GM12873 (cell line): ENCODE measurements at regions not wholly inside any gene's neighbourhood (a gene's known extent, or its start where the extent isn't known, plus 50 kb on each side); places are given as distances from the start of the nearest gene placed in this dataset.

Experiments used
- TF ChIP-seq, protein P1 (sequence below): IDR thresholded peaks from 2 replicates; pipeline ENCODE4 v1.5.1; 2012; ENCODE audit warnings: low read depth, mild to moderate bottlenecking, moderate library complexity, low read length, control low read depth; ENCODE audit not compliant: insufficient read depth; ENCODE audit errors: missing control alignments

DNA sequence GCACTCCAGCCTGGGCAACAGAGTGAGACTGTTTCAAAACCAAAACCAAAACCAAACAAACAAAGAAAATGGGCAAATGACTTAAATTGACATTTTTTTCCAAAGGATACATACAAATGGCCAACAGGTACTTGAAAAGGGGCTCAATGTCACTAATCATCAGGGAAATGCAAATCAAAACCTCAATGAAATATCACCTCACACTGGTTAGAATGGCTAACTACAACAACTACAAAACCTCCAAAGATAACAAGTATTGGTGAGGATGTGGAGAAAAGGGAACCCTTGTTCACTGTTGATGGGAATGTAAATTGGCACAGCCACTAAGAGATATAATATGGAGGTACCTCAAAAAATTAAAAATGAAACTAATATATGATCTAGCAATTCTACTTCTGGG is 213.2 kb upstream of the HS6ST1 start:
- TF ChIP-seq, protein P1, sequence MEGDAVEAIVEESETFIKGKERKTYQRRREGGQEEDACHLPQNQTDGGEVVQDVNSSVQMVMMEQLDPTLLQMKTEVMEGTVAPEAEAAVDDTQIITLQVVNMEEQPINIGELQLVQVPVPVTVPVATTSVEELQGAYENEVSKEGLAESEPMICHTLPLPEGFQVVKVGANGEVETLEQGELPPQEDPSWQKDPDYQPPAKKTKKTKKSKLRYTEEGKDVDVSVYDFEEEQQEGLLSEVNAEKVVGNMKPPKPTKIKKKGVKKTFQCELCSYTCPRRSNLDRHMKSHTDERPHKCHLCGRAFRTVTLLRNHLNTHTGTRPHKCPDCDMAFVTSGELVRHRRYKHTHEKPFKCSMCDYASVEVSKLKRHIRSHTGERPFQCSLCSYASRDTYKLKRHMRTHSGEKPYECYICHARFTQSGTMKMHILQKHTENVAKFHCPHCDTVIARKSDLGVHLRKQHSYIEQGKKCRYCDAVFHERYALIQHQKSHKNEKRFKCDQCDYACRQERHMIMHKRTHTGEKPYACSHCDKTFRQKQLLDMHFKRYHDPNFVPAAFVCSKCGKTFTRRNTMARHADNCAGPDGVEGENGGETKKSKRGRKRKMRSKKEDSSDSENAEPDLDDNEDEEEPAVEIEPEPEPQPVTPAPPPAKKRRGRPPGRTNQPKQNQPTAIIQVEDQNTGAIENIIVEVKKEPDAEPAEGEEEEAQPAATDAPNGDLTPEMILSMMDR: peak; percentile 39

DNA sequence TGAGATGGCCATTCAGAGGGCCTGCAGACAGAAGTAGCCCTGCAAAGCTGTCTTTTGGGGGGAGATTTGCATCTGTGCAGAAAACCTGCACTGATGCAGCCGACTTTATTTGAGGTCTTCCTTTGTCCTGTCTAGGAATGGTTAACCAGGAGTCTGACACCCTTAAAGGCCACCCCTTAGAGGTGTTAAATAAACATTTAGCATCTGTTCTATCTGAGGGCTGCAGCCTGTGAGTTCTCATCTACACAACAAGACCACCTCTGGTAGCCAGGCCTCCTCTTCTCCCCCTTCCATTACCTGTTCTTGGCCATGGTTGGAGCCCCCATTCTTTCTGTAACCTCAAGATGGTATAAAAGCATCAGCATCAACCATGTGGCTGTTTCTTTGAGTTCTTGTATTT is 214.4 kb upstream of the HS6ST1 start:
- TF ChIP-seq, protein P1: no peak

DNA sequence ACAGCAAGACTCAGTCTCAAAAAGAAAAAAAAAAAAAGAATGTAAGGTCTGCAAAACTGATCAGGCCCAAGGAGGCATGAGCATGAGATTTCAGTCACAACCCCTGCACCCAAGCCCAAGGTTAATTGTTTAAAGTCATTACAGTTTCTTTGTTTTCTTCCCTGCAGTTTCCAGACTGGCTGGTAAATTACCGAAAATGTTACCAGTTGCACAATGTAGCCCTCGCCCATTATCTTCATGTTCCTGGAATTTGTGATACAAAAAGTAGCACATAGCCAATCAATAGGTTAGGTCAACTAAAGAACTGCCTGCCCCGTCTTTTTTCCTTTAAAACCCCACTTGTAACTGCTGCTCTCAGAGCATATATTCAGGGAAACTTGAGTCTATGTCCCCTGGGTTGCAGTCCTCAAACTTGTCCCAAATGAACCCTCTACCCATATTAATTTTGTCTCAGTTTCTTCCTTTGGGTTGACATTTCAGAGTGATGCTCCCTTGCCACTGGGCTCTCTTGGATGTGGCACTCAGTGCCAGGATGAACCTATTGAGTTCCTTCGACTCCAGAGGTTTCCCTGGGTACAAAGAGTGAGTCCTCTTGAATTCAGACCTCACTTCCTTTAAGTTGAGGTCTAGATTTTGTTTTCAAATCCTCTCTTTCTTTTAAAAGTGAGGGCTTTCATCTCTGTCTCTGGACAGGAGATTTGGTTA is 216.2 kb upstream of the HS6ST1 start:
- TF ChIP-seq, protein P1: no peak

DNA sequence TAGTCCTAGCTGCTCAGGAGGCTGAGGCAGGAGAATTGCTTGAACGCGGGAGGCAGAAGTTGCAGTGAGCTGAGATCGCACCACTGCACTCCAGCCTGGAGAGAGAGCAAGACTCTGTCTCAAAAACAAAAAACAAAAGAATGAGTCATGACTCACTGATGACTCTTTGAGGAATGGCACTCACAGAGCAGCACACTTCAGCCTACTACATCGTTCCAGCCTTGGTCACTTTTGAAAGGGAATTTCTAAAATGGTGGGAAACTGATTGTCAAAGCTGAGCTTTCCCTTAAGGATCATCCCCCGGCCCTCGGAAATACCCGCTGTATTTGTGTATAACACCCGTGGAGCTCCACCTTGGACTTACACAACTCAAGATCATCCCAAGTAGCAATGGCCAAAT is 217.3 kb upstream of the HS6ST1 start:
- TF ChIP-seq, protein P1: no peak

DNA sequence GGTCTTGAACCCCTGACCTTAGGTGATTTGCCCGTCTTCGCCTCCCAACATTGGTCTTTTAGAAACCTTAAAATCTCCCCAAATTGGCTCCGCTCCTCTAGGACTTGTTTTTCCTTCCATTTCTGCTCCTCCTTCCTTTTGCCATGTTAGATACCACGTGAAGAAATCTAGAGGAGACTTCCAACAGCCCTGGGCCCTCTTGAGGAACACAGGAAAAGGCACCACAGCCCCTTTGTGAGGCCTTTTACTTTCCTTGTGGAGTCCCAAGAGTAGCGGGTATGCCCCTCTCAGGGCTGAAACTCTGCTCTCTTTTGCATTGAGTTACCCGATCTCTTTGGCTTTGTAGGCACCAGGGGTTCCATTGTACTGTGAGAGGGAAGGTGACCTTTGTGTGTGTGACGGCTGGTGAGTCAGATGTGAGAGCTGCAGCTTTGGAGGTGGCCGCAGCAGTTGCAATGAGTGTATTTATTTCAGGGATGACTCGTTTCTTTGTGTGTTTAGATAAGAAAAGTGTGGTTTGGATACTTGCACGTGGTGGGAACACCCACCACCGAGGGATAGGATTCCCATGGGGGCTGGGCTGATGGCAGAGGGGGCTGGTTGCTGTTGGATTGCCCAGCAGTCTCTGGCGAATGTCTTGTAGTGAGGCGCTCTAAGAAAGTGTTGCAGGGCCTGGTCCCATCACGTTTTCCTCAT is 218.4 kb upstream of the HS6ST1 start:
- TF ChIP-seq, protein P1: no peak

DNA sequence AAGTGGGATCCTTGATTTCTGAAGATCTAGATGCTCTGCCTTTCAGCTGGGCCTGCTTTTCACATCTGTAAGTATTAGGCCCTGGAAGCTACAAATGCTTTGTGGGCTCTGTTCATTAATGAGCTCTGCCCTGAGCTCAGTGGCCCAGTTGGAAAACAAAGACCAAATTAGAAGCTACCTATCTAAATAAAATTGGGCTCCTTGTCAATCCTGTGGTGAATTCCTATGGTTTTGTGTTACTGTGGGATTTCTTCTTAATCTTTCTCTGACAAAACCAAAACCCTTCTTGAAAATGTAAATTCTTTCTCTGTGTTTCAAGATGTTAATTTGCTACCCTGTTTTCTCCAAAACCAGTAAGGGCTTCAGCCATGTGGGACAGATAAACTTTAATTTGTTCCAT is 219.0 kb upstream of the HS6ST1 start:
- TF ChIP-seq, protein P1: no peak

DNA sequence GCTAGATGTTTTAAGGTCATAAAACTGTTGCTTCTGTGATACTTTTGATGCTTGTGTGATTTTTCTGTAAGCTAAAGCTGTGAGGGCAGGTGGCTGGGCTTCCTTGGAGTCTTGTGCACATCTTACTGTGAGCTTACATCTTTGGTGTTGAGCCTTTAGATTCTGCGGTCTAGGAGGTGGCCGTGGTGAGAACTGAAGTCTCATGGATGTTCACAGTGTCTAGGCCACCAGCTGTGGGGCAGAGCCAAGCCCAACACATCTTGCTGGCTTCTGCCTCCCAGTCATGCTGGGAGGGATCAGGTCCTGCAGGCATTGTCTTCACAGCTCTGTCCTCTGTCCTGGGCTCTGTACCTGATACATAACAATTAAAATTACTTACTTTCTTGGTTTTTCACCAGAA is 219.7 kb upstream of the HS6ST1 start:
- TF ChIP-seq, protein P1: no peak
